HCT116 (cell line): ENCODE measurements at regions not wholly inside any gene's neighbourhood (a gene's known extent, or its start where the extent isn't known, plus 50 kb on each side); places are given as distances from the start of the nearest gene placed in this dataset.
"Not testable (repeated sequence)": the region's sequence is repeated elsewhere in the genome, so short reads cannot be mapped to it uniquely, and the experiment has no call there.

Source experiments
- ELF1 ChIP-seq: IDR thresholded peaks from 2 replicates; pipeline ENCODE4 v1.6.1; 2012; ENCODE audit warnings: low read depth, borderline replicate concordance
- EZH2 ChIP-seq: fragments of 200-600 bp; sonication (generic); IDR thresholded peaks from 2 replicates; pipeline ENCODE4 v1.6.1; 2017; ENCODE audit warnings: antibody characterized with exemption, mixed run types
- POLR2A ChIP-seq: IDR thresholded peaks from 2 replicates; pipeline ENCODE4 v1.7.0; 2011; ENCODE audit warnings: borderline replicate concordance; ENCODE audit not compliant: insufficient read depth, insufficient read length; ENCODE audit errors: extremely low read depth
- TCF7L2 ChIP-seq: IDR thresholded peaks from 2 replicates; pipeline ENCODE4 v1.7.0; 2011; ENCODE audit warnings: borderline replicate concordance, inconsistent platforms; ENCODE audit not compliant: insufficient read depth, insufficient read length; ENCODE audit errors: extremely low read depth
- TF ChIP-seq, protein P1 (sequence below), 3 experiments: fragments of 200-600 bp in 1 of 3; sonication (generic) in 1 of 3; IDR thresholded peaks in 2 of 3; conservative IDR thresholded peaks in 1 of 3; 2 replicates each; pipeline ENCODE4 v1.5.1; 2012 to 2017; ENCODE audit warnings: low read depth in 2 of 3, low read length in 2 of 3, antibody characterized with exemption in 1 of 3, borderline replicate concordance in 1 of 3, control low read depth in 1 of 3, mild to moderate bottlenecking in 1 of 3, mixed read lengths in 1 of 3, mixed run types in 1 of 3, moderate library complexity in 1 of 3; ENCODE audit not compliant: insufficient read depth in 1 of 3
- TF ChIP-seq, protein P2 (sequence below): IDR thresholded peaks from 2 replicates; pipeline ENCODE4 v1.6.1; 2012

DNA sequence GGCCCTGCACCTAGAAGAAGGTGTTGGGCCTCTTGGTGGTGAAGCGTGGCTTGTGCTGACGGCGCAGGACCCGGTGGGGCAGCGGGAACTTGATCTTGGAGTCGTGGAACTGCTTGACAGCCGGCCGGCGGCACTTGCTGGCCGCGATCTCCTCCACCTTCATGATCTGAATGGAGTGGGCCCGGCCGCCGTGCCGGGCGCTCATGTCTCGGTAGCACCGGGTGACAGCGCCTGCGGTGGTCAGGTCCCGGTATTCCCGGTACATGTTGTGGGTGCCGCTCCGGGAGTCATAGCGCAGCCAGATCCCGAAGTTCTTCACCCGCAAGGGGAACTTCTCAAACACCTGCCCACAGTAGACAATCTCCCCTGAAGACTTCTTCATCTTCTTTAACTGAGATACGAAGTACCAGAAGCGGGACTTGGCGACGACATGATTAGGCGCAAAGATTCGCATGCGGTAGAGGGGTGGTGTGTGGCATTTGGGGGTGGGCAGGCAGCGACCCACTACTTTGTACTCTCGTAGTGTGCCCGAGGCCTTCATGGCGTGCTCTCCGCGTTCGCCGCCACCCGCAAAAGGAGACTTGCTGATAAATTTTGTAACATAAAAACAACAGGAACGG is 92.1 kb upstream of the MSH6 start:
- TF ChIP-seq POLR2A, TCF7L2, ELF1, EZH2: not testable (repeated sequence)
- TF ChIP-seq, protein P1, sequence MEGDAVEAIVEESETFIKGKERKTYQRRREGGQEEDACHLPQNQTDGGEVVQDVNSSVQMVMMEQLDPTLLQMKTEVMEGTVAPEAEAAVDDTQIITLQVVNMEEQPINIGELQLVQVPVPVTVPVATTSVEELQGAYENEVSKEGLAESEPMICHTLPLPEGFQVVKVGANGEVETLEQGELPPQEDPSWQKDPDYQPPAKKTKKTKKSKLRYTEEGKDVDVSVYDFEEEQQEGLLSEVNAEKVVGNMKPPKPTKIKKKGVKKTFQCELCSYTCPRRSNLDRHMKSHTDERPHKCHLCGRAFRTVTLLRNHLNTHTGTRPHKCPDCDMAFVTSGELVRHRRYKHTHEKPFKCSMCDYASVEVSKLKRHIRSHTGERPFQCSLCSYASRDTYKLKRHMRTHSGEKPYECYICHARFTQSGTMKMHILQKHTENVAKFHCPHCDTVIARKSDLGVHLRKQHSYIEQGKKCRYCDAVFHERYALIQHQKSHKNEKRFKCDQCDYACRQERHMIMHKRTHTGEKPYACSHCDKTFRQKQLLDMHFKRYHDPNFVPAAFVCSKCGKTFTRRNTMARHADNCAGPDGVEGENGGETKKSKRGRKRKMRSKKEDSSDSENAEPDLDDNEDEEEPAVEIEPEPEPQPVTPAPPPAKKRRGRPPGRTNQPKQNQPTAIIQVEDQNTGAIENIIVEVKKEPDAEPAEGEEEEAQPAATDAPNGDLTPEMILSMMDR (IDR thresholded peaks at IDR 0.05 in 2 of 3, conservative IDR thresholded peaks at IDR 0.05 in 1 of 3; ENCODE audit: borderline replicate concordance in 1 of 3, insufficient read depth in 1 of 3, low read depth in 2 of 3, low read length in 2 of 3) = not testable (repeated sequence)
- TF ChIP-seq, protein P2, sequence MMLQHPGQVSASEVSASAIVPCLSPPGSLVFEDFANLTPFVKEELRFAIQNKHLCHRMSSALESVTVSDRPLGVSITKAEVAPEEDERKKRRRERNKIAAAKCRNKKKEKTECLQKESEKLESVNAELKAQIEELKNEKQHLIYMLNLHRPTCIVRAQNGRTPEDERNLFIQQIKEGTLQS = not testable (repeated sequence)
